Natural killer cell treated with Interleukin-12 subunit alpha and Interleukin-12 subunit beta and Interleukin-15 and Interleukin-18, amount 100 ng/mL, for 72 hours (primary cell): ENCODE measurements at regions not wholly inside any gene's neighbourhood (a gene's known extent, or its start where the extent isn't known, plus 50 kb on each side); places are given as distances from the start of the nearest gene placed in this dataset.

Experiments used
- ATAC-seq, 2 donors: fragments of 150-1000 bp; cut with Tn5 transposase in 1 of 2; sonication (Bioruptor Pico), chemical (Tn5 transposase) in 1 of 2; 2 replicates each; pipeline ENCODE4 v1.10.0; 2021
- DNase-seq: peaks from one replicate; pipeline ENCODE4 v3.0.0; 2022; ENCODE audit warnings: low spot score
- H3K27ac Mint-ChIP-seq, 2 donors: 1 replicate in 1 of 2; 2 replicates in 1 of 2; pipeline ENCODE4 v1.8.0; 2022; ENCODE audit warnings: mixed read lengths in 2 of 2, mild to moderate bottlenecking in 1 of 2, moderate library complexity in 1 of 2
- H3K27me3 Mint-ChIP-seq, 2 donors: 1 replicate in 1 of 2; 2 replicates in 1 of 2; pipeline ENCODE4 v1.8.0; 2022; ENCODE audit warnings: mixed read lengths in 2 of 2
- H3K36me3 Mint-ChIP-seq: one replicate; pipeline ENCODE4 v1.8.0; 2022; ENCODE audit warnings: mixed read lengths
- H3K4me1 Mint-ChIP-seq, 2 donors: 1 replicate in 1 of 2; 2 replicates in 1 of 2; pipeline ENCODE4 v1.8.0; 2022; ENCODE audit warnings: low read depth in 2 of 2, mixed read lengths in 2 of 2, mild to moderate bottlenecking in 1 of 2
- H3K4me3 Mint-ChIP-seq: one replicate; pipeline ENCODE4 v1.8.0; 2022; ENCODE audit warnings: mixed read lengths
- H3K9me3 Mint-ChIP-seq: 2 replicates; pipeline ENCODE4 v1.8.0; 2022; ENCODE audit warnings: mixed read lengths

- Mint-ChIP-seq H3K9me3 (no peaks in the 10 kb centered on the region), H3K4me1 (no peaks in the 10 kb centered on the region), H3K27ac (no peak overlapping the region), H3K27me3 (no peaks in the 10 kb centered on the region), H3K4me3 (no peak overlapping the region), H3K36me3 (no peaks in the 10 kb centered on the region)
- DNase-seq = no peak
- ATAC-seq = no peak
Measured at GRCh38 chrX:81489987-81490386, 288.1 kb downstream of the SH3BGRL start.

DNA sequence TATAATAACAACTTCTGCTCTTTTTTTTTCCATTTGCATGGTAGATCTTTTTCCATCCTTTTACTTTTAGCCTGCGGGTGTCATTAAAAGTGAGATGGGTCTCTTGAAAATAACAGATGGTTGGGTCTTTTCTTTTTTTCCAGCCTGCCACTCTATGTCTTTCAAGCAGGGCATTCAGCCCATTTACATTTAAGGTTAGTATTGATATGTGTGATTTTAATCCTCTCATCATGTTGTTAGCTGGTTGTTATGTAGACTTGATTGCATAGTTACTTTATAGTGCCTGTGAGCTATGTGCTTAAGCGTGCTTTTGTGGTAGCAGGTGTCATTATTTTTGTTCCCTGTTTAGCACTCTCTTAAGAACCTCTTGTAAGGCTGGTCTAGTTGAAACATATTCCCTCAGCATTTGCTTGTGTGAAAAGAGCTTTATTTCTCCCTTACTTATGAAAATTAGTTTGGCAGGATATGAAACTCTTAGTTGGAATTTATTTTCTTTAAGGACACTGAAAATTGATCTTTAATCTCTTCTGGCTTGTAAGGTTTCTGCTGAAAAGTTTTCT lies 326.1 kb downstream of the SH3BGRL start:
- no peaks in the 10 kb centered on the region for H3K36me3 Mint-ChIP-seq
- no peak overlapping the region for H3K27ac Mint-ChIP-seq
- peaks cover 2% of the 10 kb centered on the region for H3K9me3 Mint-ChIP-seq
- H3K27me3 Mint-ChIP-seq = no peaks in the 10 kb centered on the region
- DNase-seq (no peak), ATAC-seq (no peak)
- no peak overlapping the region for H3K4me3 Mint-ChIP-seq
- no peaks in the 10 kb centered on the region for H3K4me1 Mint-ChIP-seq

GRCh38 chrX:81537723-81538122 lies 335.8 kb downstream of the SH3BGRL start:
- H3K4me3 Mint-ChIP-seq = no peak overlapping the region
- ATAC-seq = no peak
- no peaks in the 10 kb centered on the region for H3K36me3 Mint-ChIP-seq
- H3K27me3 Mint-ChIP-seq = no peaks in the 10 kb centered on the region
- DNase-seq = no peak
- peaks cover 5% of the 10 kb centered on the region for H3K9me3 Mint-ChIP-seq
- H3K4me1 Mint-ChIP-seq = no peaks in the 10 kb centered on the region
- H3K27ac Mint-ChIP-seq = no peak overlapping the region

GRCh38 chrX:81542255-81542654 lies 340.4 kb downstream of the SH3BGRL start:
- no peak overlapping the region for H3K4me3 Mint-ChIP-seq

DNA sequence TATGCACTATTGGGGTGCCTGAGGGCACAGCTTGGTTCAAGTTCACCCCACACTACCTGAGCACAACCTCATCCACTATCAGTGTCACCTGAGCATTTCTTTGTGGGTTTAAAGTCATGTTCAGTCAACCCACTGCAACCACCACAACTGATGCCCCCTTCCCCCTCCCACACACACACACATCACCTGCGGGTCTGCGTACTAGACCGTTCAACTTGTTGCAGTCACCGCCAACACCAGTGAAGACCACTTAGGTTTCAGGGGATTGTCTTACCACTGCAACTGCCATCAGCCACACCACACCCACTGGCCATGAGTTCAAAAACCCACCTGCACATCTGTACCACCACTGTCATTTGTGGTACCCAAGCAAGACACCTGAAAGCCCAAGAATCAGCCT lies 355.0 kb downstream of the SH3BGRL start:
- DNase-seq (no peak), ATAC-seq (no peak)

More at GRCh38 chrX:81542255-81542654, 340.4 kb downstream of the SH3BGRL start:
- DNase-seq = no peak
- H3K36me3 Mint-ChIP-seq = peaks cover 4% of the 10 kb centered on the region
- ATAC-seq = no peak
- H3K27me3 Mint-ChIP-seq = no peaks in the 10 kb centered on the region
- H3K27ac Mint-ChIP-seq = no peak overlapping the region
- H3K4me1 Mint-ChIP-seq = no peaks in the 10 kb centered on the region
- H3K9me3 Mint-ChIP-seq = peaks cover 4% of the 10 kb centered on the region

GRCh38 chrX:81564851-81565250 lies 362.9 kb downstream of the SH3BGRL start:
- Mint-ChIP-seq H3K9me3 (peaks cover 5% of the 10 kb centered on the region), H3K36me3 (no peaks in the 10 kb centered on the region)
- no peak for DNase-seq

More for the DNA sequence above, 355.0 kb downstream of the SH3BGRL start:
- no peaks in the 10 kb centered on the region for H3K27me3 Mint-ChIP-seq
- H3K4me3 Mint-ChIP-seq = no peak overlapping the region
- H3K4me1 Mint-ChIP-seq = no peaks in the 10 kb centered on the region
- H3K36me3 Mint-ChIP-seq = no peaks in the 10 kb centered on the region
- no peak overlapping the region for H3K27ac Mint-ChIP-seq
- H3K9me3 Mint-ChIP-seq = peaks cover 3% of the 10 kb centered on the region

DNA sequence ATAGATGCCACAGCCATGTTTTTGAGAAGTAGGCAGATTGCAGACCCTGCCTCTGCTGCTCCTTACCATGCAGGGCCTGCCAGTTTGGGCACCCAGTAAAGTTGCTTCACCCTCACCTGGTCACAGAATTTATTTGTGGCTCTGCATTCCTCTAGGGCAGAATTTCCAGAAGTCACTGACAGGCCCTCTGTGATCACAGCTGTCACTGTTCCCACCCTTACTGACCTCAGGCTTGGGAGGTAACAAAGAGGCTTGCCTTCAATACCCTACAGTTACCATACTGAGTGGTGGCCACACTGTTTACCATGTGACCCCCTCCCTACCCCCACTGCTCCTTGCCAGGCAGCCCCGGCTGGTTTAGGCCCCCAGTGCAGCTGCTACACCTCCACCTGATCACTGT lies 375.1 kb downstream of the SH3BGRL start:
- Mint-ChIP-seq H3K27ac (no peak overlapping the region), H3K4me3 (no peak overlapping the region), H3K4me1 (no peaks in the 10 kb centered on the region), H3K9me3 (no peaks in the 10 kb centered on the region), H3K27me3 (no peaks in the 10 kb centered on the region), H3K36me3 (no peaks in the 10 kb centered on the region)
- ATAC-seq (no peak), DNase-seq (no peak)

More at GRCh38 chrX:81564851-81565250, 362.9 kb downstream of the SH3BGRL start:
- H3K27ac Mint-ChIP-seq = no peak overlapping the region
- no peaks in the 10 kb centered on the region for H3K4me1 Mint-ChIP-seq
- ATAC-seq = peak in 1 of 2 donors; percentile 56
- H3K4me3 Mint-ChIP-seq = no peak overlapping the region
- H3K27me3 Mint-ChIP-seq = no peaks in the 10 kb centered on the region

GRCh38 chrX:81586096-81586495 lies 384.2 kb downstream of the SH3BGRL start:
- H3K27me3 Mint-ChIP-seq = no peaks in the 10 kb centered on the region
- peaks cover 4% of the 10 kb centered on the region for H3K9me3 Mint-ChIP-seq
- H3K27ac Mint-ChIP-seq = no peak overlapping the region
- no peaks in the 10 kb centered on the region for H3K36me3 Mint-ChIP-seq
- ATAC-seq = no peak
- no peak overlapping the region for H3K4me3 Mint-ChIP-seq
- no peak for DNase-seq
- no peaks in the 10 kb centered on the region for H3K4me1 Mint-ChIP-seq

DNA sequence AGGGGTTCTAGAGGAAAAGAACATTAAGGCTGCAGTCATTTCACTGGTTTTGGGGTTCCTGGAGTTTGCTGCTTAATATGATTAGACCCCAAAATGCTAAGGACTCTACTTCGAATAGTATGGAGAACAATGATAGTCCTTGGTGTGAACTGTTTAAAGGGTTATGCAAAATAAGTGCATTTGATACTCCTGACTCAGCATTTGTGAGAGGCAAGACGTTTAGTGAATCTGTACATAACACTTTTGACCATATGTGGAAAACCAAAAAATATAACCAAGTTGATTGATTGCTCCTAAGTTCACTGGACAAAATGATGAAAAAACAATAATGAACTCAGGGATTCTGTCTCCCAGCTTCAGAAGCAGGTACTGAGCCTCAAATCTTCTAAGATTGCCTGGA lies 414.1 kb downstream of the SH3BGRL start:
- H3K4me3 Mint-ChIP-seq = no peak overlapping the region
- H3K4me1 Mint-ChIP-seq = no peaks in the 10 kb centered on the region
- H3K27me3 Mint-ChIP-seq = no peaks in the 10 kb centered on the region
- H3K9me3 Mint-ChIP-seq = peaks cover 6% of the 10 kb centered on the region
- no peak for ATAC-seq
- no peak for DNase-seq
- H3K36me3 Mint-ChIP-seq = no peaks in the 10 kb centered on the region
- H3K27ac Mint-ChIP-seq = no peak overlapping the region

- no peaks in the 10 kb centered on the region for H3K36me3 Mint-ChIP-seq
- no peak overlapping the region for H3K27ac Mint-ChIP-seq
- DNase-seq (no peak), ATAC-seq (no peak)
- H3K4me3 Mint-ChIP-seq = no peak overlapping the region
- H3K9me3 Mint-ChIP-seq = peaks cover 8% of the 10 kb centered on the region
- no peaks in the 10 kb centered on the region for H3K27me3 Mint-ChIP-seq
- H3K4me1 Mint-ChIP-seq = no peaks in the 10 kb centered on the region
Measured at GRCh38 chrX:81662381-81662780, 460.5 kb downstream of the SH3BGRL start.

GRCh38 chrX:81708487-81708886 lies 506.6 kb downstream of the SH3BGRL start:
- ATAC-seq (no peak), DNase-seq (no peak)
- Mint-ChIP-seq H3K27me3 (no peaks in the 10 kb centered on the region), H3K27ac (no peak overlapping the region), H3K4me1 (no peaks in the 10 kb centered on the region), H3K4me3 (no peak overlapping the region), H3K36me3 (no peaks in the 10 kb centered on the region), H3K9me3 (no peaks in the 10 kb centered on the region)

DNA sequence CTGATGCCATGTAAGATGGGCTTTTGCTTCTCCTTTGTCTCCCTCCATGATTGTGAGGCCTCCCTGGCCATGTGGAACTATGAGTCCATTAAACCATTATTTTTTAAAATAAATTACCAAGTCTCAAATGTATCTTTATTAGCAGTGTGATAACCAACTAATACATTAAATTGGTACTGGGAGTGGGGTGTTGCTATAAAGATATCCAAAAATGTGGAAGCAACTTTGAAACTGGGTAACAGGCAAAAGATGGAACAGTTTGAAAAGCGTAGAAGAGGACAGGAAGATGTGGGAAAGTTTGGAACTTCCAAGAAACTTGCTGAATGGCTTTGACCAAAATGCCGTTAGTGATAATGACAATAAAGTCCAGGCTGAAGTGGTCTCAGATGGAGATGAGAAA lies 526.7 kb downstream of the SH3BGRL start:
- no peaks in the 10 kb centered on the region for H3K4me1 Mint-ChIP-seq
- no peaks in the 10 kb centered on the region for H3K27me3 Mint-ChIP-seq

GRCh38 chrX:81729269-81729777 lies 527.4 kb downstream of the SH3BGRL start:
- Mint-ChIP-seq H3K27me3 (no peaks in the 10 kb centered on the region), H3K27ac (no peak overlapping the region), H3K9me3 (peaks cover 10% of the 10 kb centered on the region), H3K36me3 (peaks cover 9% of the 10 kb centered on the region), H3K4me1 (no peaks in the 10 kb centered on the region), H3K4me3 (no peak overlapping the region)
- ATAC-seq (no peak), DNase-seq (no peak)

More for the DNA sequence above, 526.7 kb downstream of the SH3BGRL start:
- Mint-ChIP-seq H3K4me3 (no peak overlapping the region), H3K36me3 (peaks cover 9% of the 10 kb centered on the region), H3K9me3 (peaks cover 10% of the 10 kb centered on the region), H3K27ac (no peak overlapping the region)
- no peak for ATAC-seq
- DNase-seq = no peak

GRCh38 chrX:81779701-81780100 lies 577.8 kb downstream of the SH3BGRL start:
- Mint-ChIP-seq H3K27me3 (no peaks in the 10 kb centered on the region), H3K4me3 (no peak overlapping the region), H3K27ac (no peak overlapping the region), H3K9me3 (peaks cover 3% of the 10 kb centered on the region), H3K36me3 (no peaks in the 10 kb centered on the region), H3K4me1 (no peaks in the 10 kb centered on the region)
- DNase-seq = no peak
- no peak for ATAC-seq

GRCh38 chrX:81791086-81791485 lies 589.2 kb downstream of the SH3BGRL start:
- Mint-ChIP-seq H3K9me3 (peaks cover 14% of the 10 kb centered on the region), H3K27me3 (no peaks in the 10 kb centered on the region), H3K4me1 (no peaks in the 10 kb centered on the region), H3K4me3 (no peak overlapping the region), H3K27ac (no peak overlapping the region), H3K36me3 (no peaks in the 10 kb centered on the region)
- DNase-seq = no peak
- ATAC-seq = no peak
